ENCODE measurements at regions not wholly inside any gene's neighbourhood (a gene's known extent, or its start where the extent isn't known, plus 50 kb on each side); places are given as distances from the start of the nearest gene placed in this dataset.

- H3K4me1 ChIP-seq (ENCODE audit: control insufficient read depth, insufficient read depth, low read length) = no peaks in the 10 kb centered on the region
- no peak overlapping the region for H3K9ac ChIP-seq (ENCODE audit: extremely low read depth, low read length, poor library complexity, severe bottlenecking)
- Mint-ChIP-seq H3K4me1 (peaks cover 2% of the 10 kb centered on the region), H3K9me3 (peaks cover 3% of the 10 kb centered on the region), H3K27ac (no peak overlapping the region), H3K27me3 (ENCODE audit: insufficient read depth) (no peaks in the 10 kb centered on the region), H3K36me3 (ENCODE audit: low read depth) (no peaks in the 10 kb centered on the region), H3K4me3 (no peak overlapping the region)
- TF ChIP-seq CTCF (conservative IDR thresholded peaks at IDR 0.05) = no peak
- H3K9me3 ChIP-seq (ENCODE audit: control insufficient read depth, low read length) = peaks cover 3% of the 10 kb centered on the region
- no peaks in the 10 kb centered on the region for H3K27me3 ChIP-seq (ENCODE audit: control insufficient read depth, insufficient read depth, low read length, poor library complexity, severe bottlenecking)
- H3K4me3 ChIP-seq (ENCODE audit: low read length) = no peak overlapping the region
- 65 to 81% methylated on average over 2 of the region's 2 CpGs for WGBS, 2 experiments (ENCODE audit: insufficient coverage in 1 of 2, insufficient read length in 1 of 2)
- no peaks in the 10 kb centered on the region for H3K36me3 ChIP-seq (ENCODE audit: control insufficient read depth, insufficient read depth, low read length)
- H3K27ac ChIP-seq (ENCODE audit: low read depth, low read length) = no peak overlapping the region
- DNase-seq = peak; percentile 55
Observed at GRCh38 chr12:76266797-76267196, 81.4 kb downstream of the BBS10 start.

GRCh38 chr12:76265424-76266180 lies 82.6 kb downstream of the BBS10 start:
- H3K36me3 Mint-ChIP-seq (ENCODE audit: low read depth) = no peaks in the 10 kb centered on the region
- H3K4me1 ChIP-seq (ENCODE audit: control insufficient read depth, insufficient read depth, low read length) = no peaks in the 10 kb centered on the region
- H3K9me3 ChIP-seq (ENCODE audit: control insufficient read depth, low read length) = peaks cover 11% of the 10 kb centered on the region
- no peak overlapping the region for H3K9ac ChIP-seq (ENCODE audit: extremely low read depth, low read length, poor library complexity, severe bottlenecking)
- H3K4me3 ChIP-seq (ENCODE audit: low read length) = no peak overlapping the region
- peaks cover 8% of the 10 kb centered on the region for H3K9me3 Mint-ChIP-seq
- H3K4me1 Mint-ChIP-seq = peaks cover 2% of the 10 kb centered on the region
- H3K4me3 Mint-ChIP-seq = no peak overlapping the region
- no peaks in the 10 kb centered on the region for H3K36me3 ChIP-seq (ENCODE audit: control insufficient read depth, insufficient read depth, low read length)
- no peak for TF ChIP-seq CTCF (conservative IDR thresholded peaks at IDR 0.05)
- no peak overlapping the region for H3K27ac Mint-ChIP-seq
- 73 to 100% methylated on average over 2 to 3 of the region's 3 CpGs for WGBS, 2 experiments (ENCODE audit: insufficient coverage in 1 of 2, insufficient read length in 1 of 2)
- DNase-seq = no peak
- H3K27me3 Mint-ChIP-seq (ENCODE audit: insufficient read depth) = peaks cover 4% of the 10 kb centered on the region
- H3K27me3 ChIP-seq (ENCODE audit: control insufficient read depth, insufficient read depth, low read length, poor library complexity, severe bottlenecking) = no peaks in the 10 kb centered on the region
- no peak overlapping the region for H3K27ac ChIP-seq (ENCODE audit: low read depth, low read length)

GRCh38 chr12:76264611-76265012 lies 83.6 kb downstream of the BBS10 start:
- no peaks in the 10 kb centered on the region for H3K36me3 ChIP-seq (ENCODE audit: control insufficient read depth, insufficient read depth, low read length)
- no peaks in the 10 kb centered on the region for H3K36me3 Mint-ChIP-seq (ENCODE audit: low read depth)
- H3K4me3 ChIP-seq (ENCODE audit: low read length) = no peak overlapping the region
- H3K27ac Mint-ChIP-seq = no peak overlapping the region
- no peak overlapping the region for H3K4me3 Mint-ChIP-seq
- H3K9ac ChIP-seq (ENCODE audit: extremely low read depth, low read length, poor library complexity, severe bottlenecking) = no peak overlapping the region
- H3K4me1 ChIP-seq (ENCODE audit: control insufficient read depth, insufficient read depth, low read length) = peaks cover 3% of the 10 kb centered on the region
- H3K27me3 Mint-ChIP-seq (ENCODE audit: insufficient read depth) = peaks cover 5% of the 10 kb centered on the region
- peak; percentile 7 for DNase-seq
- peaks cover 11% of the 10 kb centered on the region for H3K9me3 ChIP-seq (ENCODE audit: control insufficient read depth, low read length)
- no peak for TF ChIP-seq CTCF (conservative IDR thresholded peaks at IDR 0.05)
- H3K4me1 Mint-ChIP-seq = peaks cover 8% of the 10 kb centered on the region
- no peak overlapping the region for H3K27ac ChIP-seq (ENCODE audit: low read depth, low read length)
- no peaks in the 10 kb centered on the region for H3K27me3 ChIP-seq (ENCODE audit: control insufficient read depth, insufficient read depth, low read length, poor library complexity, severe bottlenecking)
- peaks cover 8% of the 10 kb centered on the region for H3K9me3 Mint-ChIP-seq

All from endodermal cell (in vitro differentiated cells).